Esophagus squamous epithelium (tissue), 5 donors: ENCODE measurements at regions not wholly inside any gene's neighbourhood (a gene's known extent, or its start where the extent isn't known, plus 50 kb on each side); places are given as distances from the start of the nearest gene placed in this dataset.

Experiments used
- DNase-seq: peaks from one replicate; lab custom pipeline; 2025; lab: John Stamatoyannopoulos, UW
- H3K27ac ChIP-seq, 4 donors: fragments of 200-600 bp; sonication (generic); one replicate each; pipeline ENCODE4 v1.5.1; 2016 to 2019; ENCODE audit warnings: mild to moderate bottlenecking in 1 of 4
- H3K27me3 ChIP-seq, 4 donors: fragments of 200-600 bp; sonication (generic); 1 replicate in 3 of 4; 2 replicates in 1 of 4; pipeline versions ENCODE4 v1.5.1 to v1.6.0; 2017 to 2021; ENCODE audit warnings: antibody characterized with exemption in 1 of 4
- H3K36me3 ChIP-seq, 3 donors: fragments of 200-600 bp; sonication (generic); one replicate each; pipeline ENCODE4 v1.5.1; 2016 to 2019
- H3K4me1 ChIP-seq, 3 donors: fragments of 200-600 bp; sonication (generic); one replicate each; pipeline ENCODE4 v1.5.1; 2017 to 2019
- H3K4me3 ChIP-seq, 4 donors: fragments of 200-600 bp; sonication (generic); 1 replicate in 3 of 4; 2 replicates in 1 of 4; pipeline ENCODE4 v1.5.1; 2016 to 2019; ENCODE audit warnings: mild to moderate bottlenecking in 2 of 4, moderate library complexity in 1 of 4
- H3K9me3 ChIP-seq, 3 donors: fragments of 200-600 bp; sonication (generic); one replicate each; pipeline ENCODE4 v1.5.1; 2016 to 2019
- CTCF ChIP-seq, 6 experiments: fragments of 450-650 bp in 4 of 6; fragments of 200-600 bp in 2 of 6; sonication (generic) in 2 of 6; IDR thresholded peaks; one replicate each; pipeline ENCODE4 v1.5.1; 2016 to 2019; ENCODE audit warnings: antibody characterized with exemption in 6 of 6, mild to moderate bottlenecking in 4 of 6, moderate library complexity in 4 of 6
- POLR2A ChIP-seq, 4 donors: fragments of 450-650 bp; IDR thresholded peaks; one replicate each; pipeline ENCODE4 v1.6.1; 2017; ENCODE audit warnings: antibody characterized with exemption in 4 of 4, mild to moderate bottlenecking in 4 of 4, moderate library complexity in 3 of 4
- WGBS, 2 donors: methylation state at CpG; one replicate each; pipeline ENCODE4 v1.1.5; 2018; 5-methylcytosine and 5-hydroxymethylcytosine counted together
- intact Hi-C: fragments of 100-400 bp; cut with DNase I; formaldehyde crosslinking; loops from one replicate; pipeline ENCODE4 v1.15.0; 2022
- donor health status: DM: yes; HTN: yes; CAD: no.

- WGBS, 2 donors, result 41 to 46% methylated on average over 3 of the region's 3 CpGs
- H3K27me3 ChIP-seq, result no peaks in the 10 kb centered on the region
- H3K4me3 ChIP-seq, result no peak overlapping the region
- intact Hi-C loops, result no loop called here
- no peaks in the 10 kb centered on the region for H3K36me3 ChIP-seq
- H3K9me3 ChIP-seq, result no peaks in the 10 kb centered on the region
- no peak overlapping the region for H3K27ac ChIP-seq
- no peak for DNase-seq
- H3K4me1 ChIP-seq, result no peaks in the 10 kb centered on the region
- TF ChIP-seq POLR2A (IDR thresholded peaks at IDR 0.05) (no peak), CTCF (IDR thresholded peaks at IDR 0.05) (no peak)
These were observed 97.9 kb upstream of the MPDZ start for GRCh38 chr9:13377171-13377925.

- DNase-seq, result no peak
- Histone ChIP-seq H3K27ac (no peak overlapping the region), H3K4me3 (no peak overlapping the region), H3K27me3 (no peaks in the 10 kb centered on the region), H3K9me3 (no peaks in the 10 kb centered on the region), H3K36me3 (no peaks in the 10 kb centered on the region), H3K4me1 (no peaks in the 10 kb centered on the region)
- TF ChIP-seq POLR2A (IDR thresholded peaks at IDR 0.05) (no peak), CTCF (IDR thresholded peaks at IDR 0.05) (no peak)
- intact Hi-C loops, result no loop called here
- WGBS, 2 donors, result 19 to 52% methylated on average over 1 of the region's 1 CpG
These were observed 93.0 kb upstream of the MPDZ start for GRCh38 chr9:13372510-13372909.

GRCh38 chr9:13369431-13369830 lies 89.9 kb upstream of the MPDZ start:
- no peaks in the 10 kb centered on the region for H3K27me3 ChIP-seq
- no peak overlapping the region for H3K27ac ChIP-seq
- H3K4me3 ChIP-seq, result no peak overlapping the region
- intact Hi-C loops, result no loop called here
- no peaks in the 10 kb centered on the region for H3K36me3 ChIP-seq
- DNase-seq, result no peak
- 69 to 81% methylated on average over 4 of the region's 4 CpGs for WGBS, 2 donors
- no peaks in the 10 kb centered on the region for H3K4me1 ChIP-seq
- TF ChIP-seq CTCF (IDR thresholded peaks at IDR 0.05), result no peak
- no peak for TF ChIP-seq POLR2A (IDR thresholded peaks at IDR 0.05)
- no peaks in the 10 kb centered on the region for H3K9me3 ChIP-seq

GRCh38 chr9:13367784-13368183 lies 88.3 kb upstream of the MPDZ start:
- TF ChIP-seq POLR2A (IDR thresholded peaks at IDR 0.05) (no peak), CTCF (IDR thresholded peaks at IDR 0.05) (no peak)
- H3K4me3 ChIP-seq, result no peak overlapping the region
- no peaks in the 10 kb centered on the region for H3K4me1 ChIP-seq
- intact Hi-C loops, result no loop called here
- H3K27ac ChIP-seq, result no peak overlapping the region
- 66 to 70% methylated on average over 4 of the region's 4 CpGs for WGBS, 2 donors
- H3K9me3 ChIP-seq, result no peaks in the 10 kb centered on the region
- no peaks in the 10 kb centered on the region for H3K36me3 ChIP-seq
- DNase-seq, result no peak
- H3K27me3 ChIP-seq, result no peaks in the 10 kb centered on the region

- WGBS, 2 donors, result 62 to 71% methylated on average over 7 of the region's 7 CpGs
- no peaks in the 10 kb centered on the region for H3K9me3 ChIP-seq
These were observed 84.9 kb upstream of the MPDZ start for GRCh38 chr9:13364271-13365000.

More at GRCh38 chr9:13364271-13365000, 84.9 kb upstream of the MPDZ start:
- intact Hi-C loops, result no loop called here
- Histone ChIP-seq H3K27ac (no peak overlapping the region), H3K4me1 (no peaks in the 10 kb centered on the region), H3K4me3 (no peak overlapping the region), H3K36me3 (no peaks in the 10 kb centered on the region), H3K27me3 (no peaks in the 10 kb centered on the region)
- DNase-seq, result no peak
- TF ChIP-seq CTCF (IDR thresholded peaks at IDR 0.05) (no peak), POLR2A (IDR thresholded peaks at IDR 0.05) (no peak)
